Naive thymus-derived CD4-positive, alpha-beta T cell (primary cell): ENCODE measurements at regions not wholly inside any gene's neighbourhood (a gene's known extent, or its start where the extent isn't known, plus 50 kb on each side); places are given as distances from the start of the nearest gene placed in this dataset.

Source experiments
- ATAC-seq: fragments of 150-1000 bp; cut with Tn5 transposase; 2 replicates; pipeline ENCODE4 v1.10.0; 2021; ENCODE audit warnings: mild to moderate bottlenecking, moderate library complexity
- CTCF ChIA-PET: fragments of 350-600 bp; sonication (Branson Sonifier 250); formaldehyde crosslinking; loops from one replicate; lab custom pipeline; 2021; ENCODE audit warnings: antibody characterized with exemption; lab: Charles Lee
- POLR2A ChIA-PET: fragments of 350-600 bp; sonication (Branson Sonifier 250); formaldehyde crosslinking; loops from one replicate; lab custom pipeline; 2021; ENCODE audit warnings: antibody characterized with exemption, inconsistent platforms; lab: Charles Lee
- DNase-seq, 9 donors: peaks; one replicate each; pipeline versions ENCODE4 v3.0.0 to v3.0.0-alpha.2; 2020 to 2022; ENCODE audit warnings: mixed read lengths in 1 of 9
- H3K27ac ChIP-seq: one replicate; pipeline ENCODE4 v1.7.0; 2013; ENCODE audit warnings: mild to moderate bottlenecking, low read depth, low read length, moderate library complexity
- H3K27me3 ChIP-seq, 2 donors: one replicate each; pipeline ENCODE4 v1.7.0; 2013; ENCODE audit warnings: low read length in 2 of 2, mild to moderate bottlenecking in 2 of 2, moderate library complexity in 2 of 2; ENCODE audit not compliant: control insufficient read depth in 2 of 2, insufficient read depth in 2 of 2
- H3K36me3 ChIP-seq, 3 experiments: 1 replicate in 2 of 3; 2 replicates in 1 of 3; pipeline ENCODE4 v1.7.0; 2013; ENCODE audit warnings: low read length in 3 of 3, mild to moderate bottlenecking in 3 of 3, moderate library complexity in 1 of 3; ENCODE audit not compliant: insufficient read depth in 3 of 3, control insufficient read depth in 2 of 3
- H3K4me1 ChIP-seq, 2 donors: one replicate each; pipeline ENCODE4 v1.7.0; 2013; ENCODE audit warnings: low read length in 2 of 2, mild to moderate bottlenecking in 2 of 2, moderate library complexity in 1 of 2; ENCODE audit not compliant: control insufficient read depth in 2 of 2, insufficient read depth in 2 of 2
- H3K4me3 ChIP-seq: 2 replicates; pipeline ENCODE4 v1.7.0; 2013; ENCODE audit warnings: mild to moderate bottlenecking, low read length
- H3K9me3 ChIP-seq, 3 experiments: 1 replicate in 2 of 3; 2 replicates in 1 of 3; pipeline ENCODE4 v1.7.0; 2013; ENCODE audit warnings: low read length in 3 of 3; ENCODE audit not compliant: control insufficient read depth in 2 of 3
- H3K27ac Mint-ChIP-seq, 9 donors: one replicate each; pipeline ENCODE4 v1.8.0; 2020 to 2022; ENCODE audit warnings: mixed read lengths in 9 of 9, mild to moderate bottlenecking in 8 of 9, moderate library complexity in 5 of 9, inconsistent platforms in 2 of 9
- H3K27me3 Mint-ChIP-seq, 5 donors: one replicate each; pipeline ENCODE4 v1.8.0; 2021 to 2022; ENCODE audit warnings: mixed read lengths in 5 of 5, mild to moderate bottlenecking in 1 of 5
- H3K36me3 Mint-ChIP-seq, 5 donors: one replicate each; pipeline ENCODE4 v1.8.0; 2020 to 2022; ENCODE audit warnings: mixed read lengths in 5 of 5, mild to moderate bottlenecking in 3 of 5, inconsistent platforms in 1 of 5
- H3K4me1 Mint-ChIP-seq, 7 donors: one replicate each; pipeline ENCODE4 v1.8.0; 2020 to 2022; ENCODE audit warnings: mixed read lengths in 7 of 7, mild to moderate bottlenecking in 3 of 7, inconsistent platforms in 1 of 7
- H3K4me3 Mint-ChIP-seq, 10 donors: one replicate each; pipeline ENCODE4 v1.8.0; 2020 to 2022; ENCODE audit warnings: mild to moderate bottlenecking in 10 of 10, mixed read lengths in 10 of 10, moderate library complexity in 6 of 10, inconsistent platforms in 2 of 10
- H3K9me3 Mint-ChIP-seq, 11 donors: one replicate each; pipeline ENCODE4 v1.8.0; 2020 to 2022; ENCODE audit warnings: mixed read lengths in 11 of 11, mild to moderate bottlenecking in 4 of 11, inconsistent platforms in 1 of 11, moderate library complexity in 1 of 11
- intact Hi-C, 2 donors: fragments of 100-400 bp; cut with micrococcal nuclease; formaldehyde crosslinking; loops; one replicate each; pipeline ENCODE4 v1.15.1; 2023

- Mint-ChIP-seq H3K36me3 (no peaks in the 10 kb centered on the region), H3K4me3 (no peak overlapping the region), H3K27me3 (no peaks in the 10 kb centered on the region), H3K27ac (no peak overlapping the region), H3K9me3 (peaks cover 0 to 17% (median 3%) of the 10 kb centered on the region in 11 donors), H3K4me1 (no peaks in the 10 kb centered on the region)
- ChIA-PET CTCF (no interaction called here), POLR2A (no interaction called here)
- no peaks in the 10 kb centered on the region for H3K9me3 ChIP-seq
- no peaks in the 10 kb centered on the region for H3K4me1 ChIP-seq
- DNase-seq = no peak
- no peak for ATAC-seq
- no peak overlapping the region for H3K4me3 ChIP-seq
- intact Hi-C loops = no loop called here
- no peaks in the 10 kb centered on the region for H3K36me3 ChIP-seq
- no peaks in the 10 kb centered on the region for H3K27me3 ChIP-seq
- no peak overlapping the region for H3K27ac ChIP-seq
Observed at GRCh38 chr7:125573126-125573525, 643.5 kb upstream of the POT1 start.

DNA sequence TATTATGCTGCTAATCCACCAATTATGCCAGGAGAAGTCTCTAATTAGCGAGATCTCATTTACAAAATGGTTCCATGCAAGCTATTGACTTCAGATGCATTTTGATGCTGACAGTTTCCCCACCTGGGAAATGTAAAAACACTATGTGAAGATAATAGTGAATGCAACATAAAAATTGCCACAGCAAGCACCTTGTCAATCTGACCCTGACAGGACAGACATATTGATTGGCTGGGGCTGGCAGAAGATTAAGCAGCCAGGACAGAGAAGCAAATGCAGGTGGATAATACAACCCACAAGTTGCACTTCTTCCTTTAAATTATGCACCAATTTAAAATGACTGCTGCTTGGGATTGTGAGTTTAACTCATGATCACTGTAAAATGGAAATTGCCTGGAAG is 642.8 kb upstream of the POT1 start:
- H3K27ac ChIP-seq = no peak overlapping the region
- no peaks in the 10 kb centered on the region for H3K36me3 Mint-ChIP-seq
- no peaks in the 10 kb centered on the region for H3K4me1 ChIP-seq
- no peaks in the 10 kb centered on the region for H3K27me3 ChIP-seq
- H3K9me3 Mint-ChIP-seq = peaks cover 0 to 14% (median 2%) of the 10 kb centered on the region in 11 donors
- intact Hi-C loops = no loop called here
- no peaks in the 10 kb centered on the region for H3K27me3 Mint-ChIP-seq
- DNase-seq (no peak), ATAC-seq (no peak)
- ChIA-PET CTCF (no interaction called here), POLR2A (no interaction called here)
- H3K36me3 ChIP-seq = no peaks in the 10 kb centered on the region
- H3K9me3 ChIP-seq = no peaks in the 10 kb centered on the region
- H3K4me3 Mint-ChIP-seq = no peak overlapping the region
- H3K4me3 ChIP-seq = no peak overlapping the region
- no peaks in the 10 kb centered on the region for H3K4me1 Mint-ChIP-seq
- no peak overlapping the region for H3K27ac Mint-ChIP-seq

GRCh38 chr7:125568799-125569198 is 639.2 kb upstream of the POT1 start:
- H3K4me1 ChIP-seq = no peaks in the 10 kb centered on the region
- Mint-ChIP-seq H3K9me3 (peaks cover 0 to 7% (median 1%) of the 10 kb centered on the region in 11 donors), H3K36me3 (no peaks in the 10 kb centered on the region), H3K4me1 (no peaks in the 10 kb centered on the region), H3K27me3 (no peaks in the 10 kb centered on the region), H3K4me3 (no peak overlapping the region), H3K27ac (no peak overlapping the region)
- no peaks in the 10 kb centered on the region for H3K36me3 ChIP-seq
- no peaks in the 10 kb centered on the region for H3K27me3 ChIP-seq
- no peak overlapping the region for H3K27ac ChIP-seq
- no peak for DNase-seq
- H3K4me3 ChIP-seq = no peak overlapping the region
- ChIA-PET POLR2A (no interaction called here), CTCF (no interaction called here)
- intact Hi-C loops = no loop called here
- no peak for ATAC-seq
- no peaks in the 10 kb centered on the region for H3K9me3 ChIP-seq

DNA sequence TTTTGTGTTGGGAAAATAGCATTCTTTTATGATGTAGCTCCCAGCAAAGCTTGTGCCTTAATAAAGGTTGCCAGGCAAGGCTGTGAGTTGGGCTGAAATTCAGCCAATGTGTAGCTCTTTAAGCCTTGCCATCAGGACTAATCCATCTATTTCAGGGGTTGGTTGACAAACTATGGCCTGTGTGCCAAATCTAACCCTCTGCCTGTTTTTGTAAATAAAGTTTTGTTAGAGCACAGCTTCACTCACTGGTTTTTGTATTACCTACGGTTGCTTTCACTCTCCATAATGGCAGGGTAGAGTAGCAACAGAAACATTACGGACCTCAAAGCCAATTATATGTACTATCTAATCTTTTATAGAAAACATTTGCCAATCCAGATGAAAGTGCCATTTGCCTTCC is 638.1 kb upstream of the POT1 start:
- H3K9me3 Mint-ChIP-seq = peaks cover 0 to 7% (median 1%) of the 10 kb centered on the region in 11 donors
- DNase-seq (no peak), ATAC-seq (no peak)
- H3K27ac Mint-ChIP-seq = no peak overlapping the region
- Histone ChIP-seq H3K36me3 (no peaks in the 10 kb centered on the region), H3K9me3 (no peaks in the 10 kb centered on the region), H3K27ac (no peak overlapping the region), H3K4me3 (no peak overlapping the region), H3K4me1 (no peaks in the 10 kb centered on the region), H3K27me3 (no peaks in the 10 kb centered on the region)
- CTCF ChIA-PET = no interaction called here
- POLR2A ChIA-PET = no interaction called here
- H3K27me3 Mint-ChIP-seq = no peaks in the 10 kb centered on the region
- intact Hi-C loops = no loop called here
- no peaks in the 10 kb centered on the region for H3K4me1 Mint-ChIP-seq
- no peaks in the 10 kb centered on the region for H3K36me3 Mint-ChIP-seq
- H3K4me3 Mint-ChIP-seq = no peak overlapping the region

- H3K36me3 Mint-ChIP-seq = no peaks in the 10 kb centered on the region
- H3K27me3 Mint-ChIP-seq = no peaks in the 10 kb centered on the region
- intact Hi-C loops = no loop called here
- Histone ChIP-seq H3K27ac (no peak overlapping the region), H3K4me3 (no peak overlapping the region), H3K4me1 (no peaks in the 10 kb centered on the region), H3K36me3 (no peaks in the 10 kb centered on the region), H3K9me3 (no peaks in the 10 kb centered on the region), H3K27me3 (no peaks in the 10 kb centered on the region)
- peaks cover 0 to 7% (median 1%) of the 10 kb centered on the region in 11 donors for H3K9me3 Mint-ChIP-seq
- ChIA-PET POLR2A (no interaction called here), CTCF (no interaction called here)
- DNase-seq = no peak
- no peak for ATAC-seq
- peaks cover 0 to 5% (median 0%) of the 10 kb centered on the region in 7 donors for H3K4me1 Mint-ChIP-seq
- no peak overlapping the region for H3K27ac Mint-ChIP-seq
- H3K4me3 Mint-ChIP-seq = no peak overlapping the region
Observed at GRCh38 chr7:125563964-125564529, 634.4 kb upstream of the POT1 start.

GRCh38 chr7:125563557-125563956 is 633.9 kb upstream of the POT1 start:
- H3K4me1 Mint-ChIP-seq = peaks cover 0 to 5% (median 0%) of the 10 kb centered on the region in 7 donors
- DNase-seq (no peak), ATAC-seq (no peak)
- no peaks in the 10 kb centered on the region for H3K36me3 Mint-ChIP-seq
- Histone ChIP-seq H3K4me3 (no peak overlapping the region), H3K36me3 (no peaks in the 10 kb centered on the region), H3K27ac (no peak overlapping the region), H3K4me1 (no peaks in the 10 kb centered on the region), H3K9me3 (no peaks in the 10 kb centered on the region), H3K27me3 (no peaks in the 10 kb centered on the region)
- CTCF ChIA-PET = no interaction called here
- H3K9me3 Mint-ChIP-seq = peaks cover 0 to 6% (median 1%) of the 10 kb centered on the region in 11 donors
- no peak overlapping the region for H3K4me3 Mint-ChIP-seq
- intact Hi-C loops = no loop called here
- H3K27ac Mint-ChIP-seq = no peak overlapping the region
- no peaks in the 10 kb centered on the region for H3K27me3 Mint-ChIP-seq
- POLR2A ChIA-PET = no interaction called here

GRCh38 chr7:125561006-125561405 is 631.4 kb upstream of the POT1 start:
- POLR2A ChIA-PET = no interaction called here
- CTCF ChIA-PET = no interaction called here
- H3K36me3 Mint-ChIP-seq = no peaks in the 10 kb centered on the region

More at GRCh38 chr7:125561006-125561405, 631.4 kb upstream of the POT1 start:
- Histone ChIP-seq H3K9me3 (no peaks in the 10 kb centered on the region), H3K27ac (no peak overlapping the region), H3K36me3 (no peaks in the 10 kb centered on the region), H3K4me1 (no peaks in the 10 kb centered on the region), H3K4me3 (no peak overlapping the region), H3K27me3 (no peaks in the 10 kb centered on the region)
- H3K4me1 Mint-ChIP-seq = peaks cover 0 to 5% (median 0%) of the 10 kb centered on the region in 7 donors
- intact Hi-C loops = no loop called here
- peaks cover 0 to 8% (median 3%) of the 10 kb centered on the region in 11 donors for H3K9me3 Mint-ChIP-seq
- ATAC-seq = no peak
- H3K4me3 Mint-ChIP-seq = peak overlapping the region in 2 of 10 donors; percentile 12 to 28
- no peak for DNase-seq
- H3K27me3 Mint-ChIP-seq = no peaks in the 10 kb centered on the region
- no peak overlapping the region for H3K27ac Mint-ChIP-seq
